ENCODE measurements at regions not wholly inside any gene's neighbourhood (a gene's known extent, or its start where the extent isn't known, plus 50 kb on each side); places are given as distances from the start of the nearest gene placed in this dataset.
"Not testable (repeated sequence)": the region's sequence is repeated elsewhere in the genome, so short reads cannot be mapped to it uniquely, and the experiment has no call there.

GRCh38 chr5:156087577-156088110 lies 239.3 kb upstream of the SGCD start (continued):
- TF ChIP-seq, protein P1, sequence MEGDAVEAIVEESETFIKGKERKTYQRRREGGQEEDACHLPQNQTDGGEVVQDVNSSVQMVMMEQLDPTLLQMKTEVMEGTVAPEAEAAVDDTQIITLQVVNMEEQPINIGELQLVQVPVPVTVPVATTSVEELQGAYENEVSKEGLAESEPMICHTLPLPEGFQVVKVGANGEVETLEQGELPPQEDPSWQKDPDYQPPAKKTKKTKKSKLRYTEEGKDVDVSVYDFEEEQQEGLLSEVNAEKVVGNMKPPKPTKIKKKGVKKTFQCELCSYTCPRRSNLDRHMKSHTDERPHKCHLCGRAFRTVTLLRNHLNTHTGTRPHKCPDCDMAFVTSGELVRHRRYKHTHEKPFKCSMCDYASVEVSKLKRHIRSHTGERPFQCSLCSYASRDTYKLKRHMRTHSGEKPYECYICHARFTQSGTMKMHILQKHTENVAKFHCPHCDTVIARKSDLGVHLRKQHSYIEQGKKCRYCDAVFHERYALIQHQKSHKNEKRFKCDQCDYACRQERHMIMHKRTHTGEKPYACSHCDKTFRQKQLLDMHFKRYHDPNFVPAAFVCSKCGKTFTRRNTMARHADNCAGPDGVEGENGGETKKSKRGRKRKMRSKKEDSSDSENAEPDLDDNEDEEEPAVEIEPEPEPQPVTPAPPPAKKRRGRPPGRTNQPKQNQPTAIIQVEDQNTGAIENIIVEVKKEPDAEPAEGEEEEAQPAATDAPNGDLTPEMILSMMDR (IDR thresholded peaks at IDR 0.05 in 2 of 3, conservative IDR thresholded peaks at IDR 0.05 in 1 of 3; ENCODE audit: borderline replicate concordance in 1 of 3, insufficient read depth in 1 of 3, low read depth in 2 of 3, low read length in 2 of 3): no peak
- no peak for TF ChIP-seq ELF1 (IDR thresholded peaks at IDR 0.05; ENCODE audit: borderline replicate concordance, low read depth)
- no peak for TF ChIP-seq EGR1 (IDR thresholded peaks at IDR 0.05; ENCODE audit: low read depth)
- no peak for TF ChIP-seq JUND (IDR thresholded peaks at IDR 0.05)
- TF ChIP-seq CEBPB (IDR thresholded peaks at IDR 0.05; ENCODE audit: low read depth): no peak
- TF ChIP-seq SIN3A (IDR thresholded peaks at IDR 0.05; ENCODE audit: low read depth): no peak

- H2AFZ ChIP-seq (ENCODE audit: low read depth, low read length, poor library complexity, severe bottlenecking); RAD21 ChIA-PET (ENCODE audit: low non-redundant PET in 1 of 2, low total read pairs in 2 of 2, uncharacterized antibody in 2 of 2, unreplicated experiment in 2 of 2); H3K4me3 ChIP-seq (replicated peaks in 1 of 2; ENCODE audit: low read depth in 1 of 2, low read length in 2 of 2); H3K4me2 ChIP-seq (ENCODE audit: low read length); POLR2A ChIA-PET; H3K27ac ChIP-seq (ENCODE audit: low read depth, low read length); H3K79me2 ChIP-seq (ENCODE audit: insufficient read depth, low read length); H3K9me2 ChIP-seq (ENCODE audit: insufficient read depth); H3K9ac ChIP-seq (ENCODE audit: low read length); intact Hi-C loops (cut with micrococcal nuclease); H4K20me1 ChIP-seq (ENCODE audit: insufficient read depth); H3K36me3 ChIP-seq (ENCODE audit: control insufficient read depth in 1 of 2, insufficient read depth in 2 of 2, low read length in 2 of 2); BruUV-seq (replicated peaks); H3K27me3 ChIP-seq (ENCODE audit: insufficient read depth, low read length); ATAC-seq; DNase-seq (ENCODE audit: low read depth, low spot score); H3K4me1 ChIP-seq (ENCODE audit: control insufficient read depth in 1 of 2, insufficient read depth in 2 of 2, low read length in 2 of 2); CTCF ChIA-PET: not testable (repeated sequence)
- H3K9me3 ChIP-seq (ENCODE audit: control insufficient read depth in 1 of 2, insufficient read depth in 1 of 2, low read depth in 1 of 2, low read length in 2 of 2): peaks cover 5 to 10% of the 10 kb centered on the region in 2 experiments; a peak in 2 of 4 replicates
These were observed 236.7 kb upstream of the SGCD start for GRCh38 chr5:156089955-156090940.
